HEK293 (cell line): ENCODE measurements at regions not wholly inside any gene's neighbourhood (a gene's known extent, or its start where the extent isn't known, plus 50 kb on each side); places are given as distances from the start of the nearest gene placed in this dataset.

ENCODE experiments used
- CTCF ChIP-seq: fragments of 450-650 bp; formaldehyde crosslinking; IDR thresholded peaks from 2 replicates; pipeline ENCODE4 v1.5.1; 2016; ENCODE audit warnings: missing biosample characterization, missing genetic modification characterization
- IKZF3 ChIP-seq: fragments of 450-650 bp; IDR thresholded peaks from 2 replicates; pipeline ENCODE4 v1.5.0; 2018; ENCODE audit warnings: missing biosample characterization, mild to moderate bottlenecking, missing genetic modification characterization, moderate library complexity
- KLF1 ChIP-seq: fragments of 450-650 bp; formaldehyde crosslinking; IDR thresholded peaks from 2 replicates; pipeline ENCODE4 v1.5.1; 2016; ENCODE audit warnings: missing biosample characterization, missing genetic modification characterization
- MEIS1 ChIP-seq: sonication (generic); formaldehyde crosslinking; IDR thresholded peaks from 2 replicates; pipeline ENCODE4 v1.8.1; 2022; ENCODE audit warnings: missing genetic modification reagents, mild to moderate bottlenecking, borderline replicate concordance
- ZNF274 ChIP-seq, 2 experiments: fragments of 200-500 bp in 1 of 2; fragments of 450-650 bp in 1 of 2; sonication (Bioruptor generic) in 1 of 2; formaldehyde crosslinking in 1 of 2; IDR thresholded peaks; 2 replicates each; pipeline versions ENCODE4 v1.5.1 to v1.6.1; 2014 to 2016; ENCODE audit warnings: borderline replicate concordance in 1 of 2, inconsistent platforms in 1 of 2, low read length in 1 of 2, missing biosample characterization in 1 of 2, missing genetic modification characterization in 1 of 2
- ZNF398 ChIP-seq: fragments of 450-650 bp; formaldehyde crosslinking; IDR thresholded peaks from 2 replicates; pipeline ENCODE4 v1.5.1; 2017; ENCODE audit warnings: missing biosample characterization, missing genetic modification characterization
- ZNF639 ChIP-seq: fragments of 450-650 bp; formaldehyde crosslinking; IDR thresholded peaks from 2 replicates; pipeline ENCODE4 v1.5.1; 2016; ENCODE audit warnings: missing biosample characterization, missing genetic modification characterization
- TF ChIP-seq, protein P1 (sequence below): fragments of 450-650 bp; IDR thresholded peaks from 2 replicates; pipeline ENCODE4 v1.5.1; 2018; ENCODE audit warnings: missing biosample characterization, missing genetic modification characterization

DNA sequence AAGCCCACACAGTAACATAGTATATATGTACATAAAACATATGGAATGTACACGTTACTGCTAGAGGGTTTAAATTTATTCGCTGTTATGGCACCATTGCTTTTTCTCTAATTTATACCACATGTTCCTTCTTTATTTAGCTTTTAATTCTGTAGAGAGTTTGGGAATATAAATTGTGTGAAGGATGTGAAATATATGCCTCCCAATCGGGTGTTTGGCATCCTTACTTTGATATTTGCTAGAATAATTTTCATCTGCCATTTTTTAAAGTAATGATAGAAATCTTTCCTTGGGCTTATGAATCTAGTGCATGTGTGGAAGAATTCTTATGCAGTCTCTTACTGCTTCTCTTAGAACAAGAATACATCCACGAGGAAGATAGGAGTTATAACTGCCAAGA, 509.8 kb upstream of the RAG2 start:
- TF ChIP-seq ZNF639 (tag by site-specific recombination) = no peak
- no peak for TF ChIP-seq CTCF (tag by site-specific recombination)
- TF ChIP-seq IKZF3 (tag by site-specific recombination) = no peak
- no peak for TF ChIP-seq ZNF398
- no peak for TF ChIP-seq ZNF274 (IDR thresholded peaks at IDR 0.05; ENCODE audit: low read length)
- no peak for TF ChIP-seq ZNF274 (tag by site-specific recombination; IDR thresholded peaks at IDR 0.05; ENCODE audit: borderline replicate concordance)
- TF ChIP-seq, protein P1, sequence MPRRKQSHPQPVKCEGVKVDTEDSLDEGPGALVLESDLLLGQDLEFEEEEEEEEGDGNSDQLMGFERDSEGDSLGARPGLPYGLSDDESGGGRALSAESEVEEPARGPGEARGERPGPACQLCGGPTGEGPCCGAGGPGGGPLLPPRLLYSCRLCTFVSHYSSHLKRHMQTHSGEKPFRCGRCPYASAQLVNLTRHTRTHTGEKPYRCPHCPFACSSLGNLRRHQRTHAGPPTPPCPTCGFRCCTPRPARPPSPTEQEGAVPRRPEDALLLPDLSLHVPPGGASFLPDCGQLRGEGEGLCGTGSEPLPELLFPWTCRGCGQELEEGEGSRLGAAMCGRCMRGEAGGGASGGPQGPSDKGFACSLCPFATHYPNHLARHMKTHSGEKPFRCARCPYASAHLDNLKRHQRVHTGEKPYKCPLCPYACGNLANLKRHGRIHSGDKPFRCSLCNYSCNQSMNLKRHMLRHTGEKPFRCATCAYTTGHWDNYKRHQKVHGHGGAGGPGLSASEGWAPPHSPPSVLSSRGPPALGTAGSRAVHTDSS = no peak
- TF ChIP-seq MEIS1 (CRISPR knock-in tag) = no peak
- TF ChIP-seq KLF1 = no peak
